GM12878 (cell line): ENCODE measurements at regions not wholly inside any gene's neighbourhood (a gene's known extent, or its start where the extent isn't known, plus 50 kb on each side); places are given as distances from the start of the nearest gene placed in this dataset.

ENCODE experiments used
- ATAC-seq: fragments of 200-7000 bp; cut with Tn5 transposase; 3 replicates; pipeline ENCODE4 v1.9.1; 2020; ENCODE audit warnings: mild to moderate bottlenecking, moderate library complexity
- BruUV-seq: library from RNA; stranded (reverse); fragments of 400-500 nt; replicated peaks from 2 replicates; lab custom pipeline; 2021; lab: Mats Ljungman, UMichigan
- CTCF ChIA-PET: fragments of 300-600 bp; sonication (Branson Sonifier 250); formaldehyde crosslinking; extraction: SDS; loops from one replicate; lab custom pipeline; 2021; ENCODE audit warnings: inconsistent platforms; lab: Yijun Ruan, JAX
- POLR2A ChIA-PET: fragments of 350-600 bp; formaldehyde crosslinking; extraction: SDS; loops from one replicate; lab custom pipeline; 2021; ENCODE audit warnings: inconsistent platforms; lab: Charles Lee
- RAD21 ChIA-PET: fragments of 300-600 bp; sonication (Branson Sonifier 250); formaldehyde crosslinking; loops from one replicate; lab custom pipeline; 2023; ENCODE audit warnings: antibody characterized with exemption; ENCODE audit not compliant: unreplicated experiment; lab: Charles Lee
- SMC1A ChIA-PET: fragments of 300-600 bp; sonication (Branson Sonifier 250); formaldehyde crosslinking; loops from one replicate; lab custom pipeline; 2023; ENCODE audit not compliant: unreplicated experiment, uncharacterized antibody; lab: Charles Lee
- DNase-seq: peaks from one replicate; pipeline ENCODE4 v3.0.0-alpha.2; 2011; ENCODE audit warnings: low read depth, low spot score
- FAIRE-seq: peaks from 3 replicates; lab custom pipeline; 2011; peaks lifted over from hg19 to GRCh38; lab: Jason Lieb, UNC
- H2AFZ ChIP-seq: 2 replicates; pipeline ENCODE4 v1.6.0; 2011; ENCODE audit warnings: low read depth, low read length, control low read depth; ENCODE audit not compliant: control insufficient read depth
- H3K27ac ChIP-seq: 2 replicates; pipeline ENCODE4 v1.5.1; 2011; ENCODE audit warnings: control low read depth; ENCODE audit not compliant: control insufficient read depth, insufficient read depth
- H3K27me3 ChIP-seq, 2 experiments: replicated peaks in 1 of 2; 2 replicates each; pipeline versions ENCODE4 v1.6.0 to v1.6.1; 2011; ENCODE audit warnings: low read length in 1 of 2; ENCODE audit not compliant: control insufficient read depth in 2 of 2, insufficient read depth in 2 of 2
- H3K36me3 ChIP-seq, 2 experiments: 2 replicates each; pipeline ENCODE4 v1.5.1; 2011; ENCODE audit warnings: low read length in 1 of 2; ENCODE audit not compliant: control insufficient read depth in 2 of 2, insufficient read depth in 2 of 2
- H3K4me1 ChIP-seq: 2 replicates; pipeline ENCODE4 v1.6.1; 2011; ENCODE audit warnings: mild to moderate bottlenecking, low read length, moderate library complexity, mixed read lengths; ENCODE audit not compliant: control insufficient read depth, insufficient read depth
- H3K4me2 ChIP-seq: 2 replicates; pipeline ENCODE4 v1.6.0; 2011; ENCODE audit warnings: control low read depth; ENCODE audit not compliant: control insufficient read depth, insufficient read depth
- H3K4me3 ChIP-seq: fragments of 200-600 bp; sonication (generic); 2 replicates; pipeline ENCODE4 v1.5.1; 2016
- H3K79me2 ChIP-seq: 2 replicates; pipeline ENCODE4 v1.6.0; 2011; ENCODE audit warnings: low read length; ENCODE audit not compliant: control insufficient read depth, insufficient read depth
- H3K9ac ChIP-seq: 2 replicates; pipeline ENCODE4 v1.8.0; 2011; ENCODE audit warnings: low read length, control low read depth, mixed read lengths; ENCODE audit not compliant: control insufficient read depth, insufficient read depth
- H3K9me3 ChIP-seq: replicated peaks from 3 replicates; pipeline ENCODE4 v1.5.1; 2011; ENCODE audit warnings: mild to moderate bottlenecking, low read length; ENCODE audit not compliant: control insufficient read depth, insufficient read depth
- H4K20me1 ChIP-seq: 2 replicates; pipeline ENCODE4 v1.6.0; 2011; ENCODE audit not compliant: control insufficient read depth, insufficient read depth
- ATF7 ChIP-seq: fragments of 450-650 bp; IDR thresholded peaks from 2 replicates; pipeline ENCODE4 v1.6.1; 2016; ENCODE audit warnings: low read depth, mild to moderate bottlenecking
- BCL3 ChIP-seq: IDR thresholded peaks from 2 replicates; pipeline ENCODE4 v1.6.1; 2011; ENCODE audit warnings: borderline replicate concordance, low read depth, mild to moderate bottlenecking, moderate library complexity, low read length; ENCODE audit not compliant: insufficient read depth, poor library complexity, severe bottlenecking
- BMI1 ChIP-seq: fragments of 450-650 bp; IDR thresholded peaks from 2 replicates; pipeline ENCODE4 v1.6.1; 2016; ENCODE audit warnings: mild to moderate bottlenecking, moderate library complexity, borderline replicate concordance
- CBFB ChIP-seq: IDR thresholded peaks from 2 replicates; pipeline ENCODE4 v1.6.1; 2016; ENCODE audit warnings: antibody characterized with exemption, low read depth
- CHD2 ChIP-seq: IDR thresholded peaks from 2 replicates; pipeline ENCODE4 v1.6.1; 2011; ENCODE audit warnings: low read depth, low read length, improper control_type of control experiment, borderline replicate concordance
- MTA2 ChIP-seq: fragments of 450-650 bp; IDR thresholded peaks from 2 replicates; pipeline ENCODE4 v1.6.1; 2016; ENCODE audit warnings: low read depth, mild to moderate bottlenecking, moderate library complexity
- PAX5 ChIP-seq: IDR thresholded peaks from 2 replicates; pipeline ENCODE4 v1.6.1; 2011; ENCODE audit warnings: low read depth, low read length, borderline replicate concordance
- RAD21 ChIP-seq: IDR thresholded peaks from 2 replicates; pipeline ENCODE4 v1.6.1; 2011; ENCODE audit warnings: mild to moderate bottlenecking, low read depth, low read length, moderate library complexity; ENCODE audit not compliant: insufficient read depth
- RAD51 ChIP-seq: fragments of 450-650 bp; IDR thresholded peaks from 2 replicates; pipeline ENCODE4 v1.6.1; 2016; ENCODE audit warnings: moderate library complexity, mild to moderate bottlenecking, inconsistent platforms
- STAT1 ChIP-seq: fragments of 450-650 bp; conservative IDR thresholded peaks from 2 replicates; pipeline ENCODE4 v1.6.1; 2014; ENCODE audit warnings: antibody characterized with exemption, mild to moderate bottlenecking
- ZNF207 ChIP-seq: fragments of 450-650 bp; IDR thresholded peaks from 2 replicates; pipeline ENCODE4 v1.6.1; 2014; ENCODE audit warnings: antibody characterized with exemption, mild to moderate bottlenecking, borderline replicate concordance
- whole genome bisulfite sequencing: methylation state at CpG from one replicate; pipeline ENCODE4 v1.1.6; 2016; ENCODE audit warnings: low lambda C conversion rate; ENCODE audit not compliant: insufficient replicate concordance, insufficient coverage; ENCODE audit errors: missing lambda C conversion rate; 5-methylcytosine and 5-hydroxymethylcytosine counted together
- in situ Hi-C: fragments of 300-500 bp; cut with MboI; formaldehyde crosslinking; loops from 9 replicates; pipeline ENCODE4 v1.14.3; 2018; ENCODE audit warnings: mixed read lengths
- intact Hi-C: fragments of 100-400 bp; cut with micrococcal nuclease; formaldehyde crosslinking; loops from one replicate; pipeline ENCODE4 v1.14.2; 2022; ENCODE audit not compliant: unreplicated experiment
- TF ChIP-seq, protein P1 (sequence below): fragments of 450-650 bp; IDR thresholded peaks from 2 replicates; pipeline ENCODE4 v1.6.1; 2018; ENCODE audit warnings: mild to moderate bottlenecking, low read depth, moderate library complexity; ENCODE audit not compliant: partially characterized antibody

GRCh38 chr2:220678943-220679342 is 893.2 kb downstream of the EPHA4 start:
- DNase-seq (no peak), FAIRE-seq (no peak), ATAC-seq (no peak)
- TF ChIP-seq RAD51, result no peak
- TF ChIP-seq BCL3, result no peak
- no peak for TF ChIP-seq PAX5
- no peak for TF ChIP-seq BMI1
- no peak for TF ChIP-seq MTA2
- H3K4me2 ChIP-seq, result no peak overlapping the region
- H3K36me3 ChIP-seq, result no peaks in the 10 kb centered on the region
- POLR2A ChIA-PET, result no interaction called here
- no peak overlapping the region for H3K9ac ChIP-seq
- H2AFZ ChIP-seq, result no peak overlapping the region
- intact Hi-C loops (no loop called here), in situ Hi-C loops (no loop called here)
- H3K4me3 ChIP-seq, result no peak overlapping the region
- no peaks in the 10 kb centered on the region for H3K9me3 ChIP-seq
- RAD21 ChIA-PET, result no interaction called here
- H4K20me1 ChIP-seq, result no peaks in the 10 kb centered on the region
- no peaks in the 10 kb centered on the region for H3K79me2 ChIP-seq
- no peak overlapping the region for H3K27ac ChIP-seq
- no TSS peak for BruUV-seq
- CTCF ChIA-PET, result no interaction called here
- no peaks in the 10 kb centered on the region for H3K27me3 ChIP-seq
- SMC1A ChIA-PET, result no interaction called here
- H3K4me1 ChIP-seq, result no peaks in the 10 kb centered on the region; the same call in 1 of the 2 replicates

DNA sequence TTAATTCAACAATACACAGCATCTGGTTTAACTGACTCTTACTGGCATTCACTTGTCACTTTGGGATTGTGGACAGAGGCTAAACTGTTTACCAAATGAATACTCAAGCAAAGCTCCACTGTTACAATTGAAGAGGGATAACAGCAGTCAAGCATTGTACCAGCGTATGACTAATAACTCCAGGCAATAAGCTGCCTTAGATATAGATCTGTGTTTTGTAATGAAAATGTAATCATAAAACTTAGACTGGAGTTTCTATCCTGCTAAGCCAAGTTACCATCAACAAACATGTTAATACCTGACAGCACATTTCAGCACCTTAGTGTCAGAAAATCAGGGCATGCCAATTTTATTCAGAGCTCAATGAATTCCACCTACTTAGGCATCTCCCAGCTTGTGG is 889.5 kb downstream of the EPHA4 start:
- Histone ChIP-seq H4K20me1 (no peaks in the 10 kb centered on the region), H3K79me2 (no peaks in the 10 kb centered on the region), H3K9ac (no peak overlapping the region), H3K27me3 (no peaks in the 10 kb centered on the region), H3K4me2 (no peak overlapping the region), H2AFZ (no peak overlapping the region), H3K4me3 (no peak overlapping the region), H3K27ac (no peak overlapping the region), H3K36me3 (no peaks in the 10 kb centered on the region), H3K4me1 (no peaks in the 10 kb centered on the region), H3K9me3 (no peaks in the 10 kb centered on the region)
- intact Hi-C loops (loop anchor here (10.0 kb wide), 1 partner anchor 422 kb away; no protein-coding TSS in a partner anchor), in situ Hi-C loops (loop anchor here (10.0 kb wide), 1 partner anchor 1282 kb away; no protein-coding TSS in a partner anchor)
- 56% methylated on average over 1 of the region's 1 CpG for WGBS
- FAIRE-seq (no peak), DNase-seq (no peak), ATAC-seq (no peak)
- ChIA-PET POLR2A (no interaction called here), SMC1A (no interaction called here), RAD21 (no interaction called here), CTCF (interaction anchor here (1.6 kb wide), 1 partner anchor 11 kb away, joined by 3 read pairs; no protein-coding TSS in a partner anchor)
- no TSS peak for BruUV-seq
- TF ChIP-seq ZNF207 (no peak), CHD2 (no peak), STAT1 (no peak), ATF7 (no peak), CBFB (no peak), RAD21 (no peak)
- TF ChIP-seq, protein P1, sequence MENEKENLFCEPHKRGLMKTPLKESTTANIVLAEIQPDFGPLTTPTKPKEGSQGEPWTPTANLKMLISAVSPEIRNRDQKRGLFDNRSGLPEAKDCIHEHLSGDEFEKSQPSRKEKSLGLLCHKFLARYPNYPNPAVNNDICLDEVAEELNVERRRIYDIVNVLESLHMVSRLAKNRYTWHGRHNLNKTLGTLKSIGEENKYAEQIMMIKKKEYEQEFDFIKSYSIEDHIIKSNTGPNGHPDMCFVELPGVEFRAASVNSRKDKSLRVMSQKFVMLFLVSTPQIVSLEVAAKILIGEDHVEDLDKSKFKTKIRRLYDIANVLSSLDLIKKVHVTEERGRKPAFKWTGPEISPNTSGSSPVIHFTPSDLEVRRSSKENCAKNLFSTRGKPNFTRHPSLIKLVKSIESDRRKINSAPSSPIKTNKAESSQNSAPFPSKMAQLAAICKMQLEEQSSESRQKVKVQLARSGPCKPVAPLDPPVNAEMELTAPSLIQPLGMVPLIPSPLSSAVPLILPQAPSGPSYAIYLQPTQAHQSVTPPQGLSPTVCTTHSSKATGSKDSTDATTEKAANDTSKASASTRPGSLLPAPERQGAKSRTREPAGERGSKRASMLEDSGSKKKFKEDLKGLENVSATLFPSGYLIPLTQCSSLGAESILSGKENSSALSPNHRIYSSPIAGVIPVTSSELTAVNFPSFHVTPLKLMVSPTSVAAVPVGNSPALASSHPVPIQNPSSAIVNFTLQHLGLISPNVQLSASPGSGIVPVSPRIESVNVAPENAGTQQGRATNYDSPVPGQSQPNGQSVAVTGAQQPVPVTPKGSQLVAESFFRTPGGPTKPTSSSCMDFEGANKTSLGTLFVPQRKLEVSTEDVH, result no peak
